ENCODE measurements at regions not wholly inside any gene's neighbourhood (a gene's known extent, or its start where the extent isn't known, plus 50 kb on each side); places are given as distances from the start of the nearest gene placed in this dataset.

DNA sequence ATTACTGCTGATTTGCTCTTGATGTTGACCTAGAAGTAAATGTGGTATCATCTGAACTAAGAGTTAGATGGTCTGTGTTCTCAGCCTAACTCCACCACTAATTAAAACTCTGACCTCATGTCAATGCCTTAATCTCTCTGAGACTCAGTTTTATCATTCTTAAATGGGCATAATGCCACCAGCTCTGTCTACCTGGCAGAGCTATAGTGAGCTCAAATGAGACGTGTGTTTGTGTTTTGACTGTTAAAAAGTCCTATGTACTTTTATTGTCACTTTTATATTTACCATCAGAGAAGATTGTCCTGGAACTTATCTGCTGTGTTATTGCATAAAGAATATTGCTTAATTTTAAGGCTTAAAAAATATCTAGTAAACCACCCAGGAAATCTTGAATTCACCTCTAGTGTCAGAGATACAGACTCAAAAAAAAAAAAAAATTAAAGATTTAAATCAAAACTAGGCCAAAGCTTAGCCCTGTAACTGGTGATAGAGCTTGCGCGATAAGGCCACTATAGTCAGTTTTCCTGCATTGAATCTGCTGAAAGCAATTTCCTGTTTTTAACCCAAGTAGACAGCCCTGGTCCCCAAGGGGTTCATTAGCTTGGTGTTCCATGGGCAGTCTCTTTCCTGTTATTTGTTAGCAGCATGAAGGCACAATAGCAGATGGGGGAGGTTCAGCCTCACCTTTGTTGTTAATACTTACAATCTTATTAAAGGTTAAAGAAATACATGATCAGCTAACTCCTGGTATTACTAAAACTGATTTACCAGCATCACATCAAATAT is 261.8 kb downstream of the ATP23 start:
- Histone ChIP-seq H3K27ac (ENCODE audit: low read length in 2 of 2) (peak overlapping the region in 1 of 2 donors; percentile 73), H3K4me1 (ENCODE audit: control insufficient read depth in 2 of 2, insufficient read depth in 2 of 2, low read length in 2 of 2) (peaks cover 24 to 25% of the 10 kb centered on the region in 2 donors), H3K27me3 (replicated peaks in 1 of 4; ENCODE audit: control extremely low read depth in 1 of 4, control insufficient read depth in 3 of 4, insufficient read depth in 4 of 4, low read length in 3 of 4) (no peaks in the 10 kb centered on the region), H3K79me2 (ENCODE audit: control insufficient read depth, insufficient read depth, low read length) (no peaks in the 10 kb centered on the region), H4K20me1 (ENCODE audit: control insufficient read depth, insufficient read depth, low read length, poor library complexity, severe bottlenecking) (no peaks in the 10 kb centered on the region), H3K36me3 (replicated peaks in 1 of 2; ENCODE audit: control extremely low read depth in 1 of 2, control insufficient read depth in 1 of 2, extremely low read depth in 1 of 2, insufficient read depth in 2 of 2, low read length in 1 of 2) (no peaks in the 10 kb centered on the region), H3K9me3 (ENCODE audit: control extremely low read depth in 1 of 3, control insufficient read depth in 2 of 3, insufficient read depth in 1 of 3, low read length in 2 of 3) (no peaks in the 10 kb centered on the region), H2AFZ (ENCODE audit: insufficient read depth, low read depth, low read length, poor library complexity, severe bottlenecking) (peak overlapping the region; percentile 56), H3K4me3 (ENCODE audit: control extremely low read depth in 1 of 5, extremely low read depth in 1 of 5, insufficient read depth in 1 of 5, low read depth in 2 of 5, low read length in 4 of 5) (peak overlapping the region in 1 of 5 experiments; percentile 18), H3K9ac (ENCODE audit: low read length) (peak overlapping the region; percentile 25), H3K4me2 (replicated peaks; ENCODE audit: low read depth, low read length, poor library complexity, severe bottlenecking) (peak overlapping the region; percentile 57)
- 0% methylated on average over 2 of the region's 3 CpGs for WGBS (ENCODE audit: insufficient coverage)
- CTCF ChIA-PET = interaction anchor here (2.0 kb wide), 1 partner anchor 27 kb away, joined by 6 read pairs; no protein-coding TSS in a partner anchor
- peaks cover 6% of the 10 kb centered on the region for H3K27me3 Mint-ChIP-seq
- POLR2A ChIA-PET = no interaction called here
- peak overlapping the region; percentile 49 for H3K4me3 Mint-ChIP-seq
- intact Hi-C loops (cut with micrococcal nuclease) = no loop called here
- peak overlapping the region; percentile 10 for H3K27ac Mint-ChIP-seq
- no peak for TF ChIP-seq EZH2 (IDR thresholded peaks at IDR 0.05; ENCODE audit: borderline replicate concordance, insufficient read depth, low read depth, low read length, poor library complexity, severe bottlenecking)
- TF ChIP-seq, protein P1, sequence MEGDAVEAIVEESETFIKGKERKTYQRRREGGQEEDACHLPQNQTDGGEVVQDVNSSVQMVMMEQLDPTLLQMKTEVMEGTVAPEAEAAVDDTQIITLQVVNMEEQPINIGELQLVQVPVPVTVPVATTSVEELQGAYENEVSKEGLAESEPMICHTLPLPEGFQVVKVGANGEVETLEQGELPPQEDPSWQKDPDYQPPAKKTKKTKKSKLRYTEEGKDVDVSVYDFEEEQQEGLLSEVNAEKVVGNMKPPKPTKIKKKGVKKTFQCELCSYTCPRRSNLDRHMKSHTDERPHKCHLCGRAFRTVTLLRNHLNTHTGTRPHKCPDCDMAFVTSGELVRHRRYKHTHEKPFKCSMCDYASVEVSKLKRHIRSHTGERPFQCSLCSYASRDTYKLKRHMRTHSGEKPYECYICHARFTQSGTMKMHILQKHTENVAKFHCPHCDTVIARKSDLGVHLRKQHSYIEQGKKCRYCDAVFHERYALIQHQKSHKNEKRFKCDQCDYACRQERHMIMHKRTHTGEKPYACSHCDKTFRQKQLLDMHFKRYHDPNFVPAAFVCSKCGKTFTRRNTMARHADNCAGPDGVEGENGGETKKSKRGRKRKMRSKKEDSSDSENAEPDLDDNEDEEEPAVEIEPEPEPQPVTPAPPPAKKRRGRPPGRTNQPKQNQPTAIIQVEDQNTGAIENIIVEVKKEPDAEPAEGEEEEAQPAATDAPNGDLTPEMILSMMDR (IDR thresholded peaks at IDR 0.05) = no peak
- DNase-seq (peak; percentile 8), ATAC-seq (ENCODE audit: low read depth) (peak; percentile 51)
- peaks cover 39% of the 10 kb centered on the region for H3K4me1 Mint-ChIP-seq
- no peaks in the 10 kb centered on the region for H3K9me3 Mint-ChIP-seq (ENCODE audit: insufficient read depth)

DNA sequence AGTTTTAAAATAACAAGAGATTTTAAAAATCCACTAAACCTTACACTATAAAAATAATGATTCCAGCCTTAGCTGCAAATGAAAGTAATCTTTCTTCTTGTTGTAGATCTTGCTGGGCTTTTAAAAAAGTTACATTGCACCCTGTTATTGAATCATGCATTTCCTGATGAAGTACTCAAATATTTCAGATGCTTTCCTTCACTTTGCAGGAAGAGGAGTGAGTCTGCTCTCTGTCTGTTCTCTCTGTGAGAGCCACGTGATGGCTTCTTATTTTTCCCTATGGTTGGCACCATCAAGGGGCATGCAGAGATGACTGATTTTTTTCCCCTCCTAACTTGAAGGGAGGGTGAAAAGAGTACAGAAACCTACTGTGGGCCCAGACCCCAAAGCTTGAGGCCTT is 262.7 kb downstream of the ATP23 start:
- Histone ChIP-seq H4K20me1 (ENCODE audit: control insufficient read depth, insufficient read depth, low read length, poor library complexity, severe bottlenecking) (no peaks in the 10 kb centered on the region), H3K27ac (ENCODE audit: low read length in 2 of 2) (no peak overlapping the region), H3K79me2 (ENCODE audit: control insufficient read depth, insufficient read depth, low read length) (no peaks in the 10 kb centered on the region), H3K9ac (ENCODE audit: low read length) (peak overlapping the region; percentile 25), H3K36me3 (replicated peaks in 1 of 2; ENCODE audit: control extremely low read depth in 1 of 2, control insufficient read depth in 1 of 2, extremely low read depth in 1 of 2, insufficient read depth in 2 of 2, low read length in 1 of 2) (no peaks in the 10 kb centered on the region), H3K4me1 (ENCODE audit: control insufficient read depth in 2 of 2, insufficient read depth in 2 of 2, low read length in 2 of 2) (peaks cover 24 to 25% of the 10 kb centered on the region in 2 donors), H2AFZ (ENCODE audit: insufficient read depth, low read depth, low read length, poor library complexity, severe bottlenecking) (peak overlapping the region; percentile 29), H3K9me3 (ENCODE audit: control extremely low read depth in 1 of 3, control insufficient read depth in 2 of 3, insufficient read depth in 1 of 3, low read length in 2 of 3) (no peaks in the 10 kb centered on the region), H3K4me2 (replicated peaks; ENCODE audit: low read depth, low read length, poor library complexity, severe bottlenecking) (peak overlapping the region; percentile 57), H3K27me3 (replicated peaks in 1 of 4; ENCODE audit: control extremely low read depth in 1 of 4, control insufficient read depth in 3 of 4, insufficient read depth in 4 of 4, low read length in 3 of 4) (no peaks in the 10 kb centered on the region), H3K4me3 (ENCODE audit: control extremely low read depth in 1 of 5, extremely low read depth in 1 of 5, insufficient read depth in 1 of 5, low read depth in 2 of 5, low read length in 4 of 5) (no peak overlapping the region)
- Mint-ChIP-seq H3K4me1 (peaks cover 39% of the 10 kb centered on the region), H3K9me3 (ENCODE audit: insufficient read depth) (no peaks in the 10 kb centered on the region), H3K4me3 (no peak overlapping the region), H3K27me3 (no peaks in the 10 kb centered on the region), H3K27ac (no peak overlapping the region)
- ChIA-PET CTCF (interaction anchor here (2.0 kb wide), 1 partner anchor 28 kb away, joined by 6 read pairs; no protein-coding TSS in a partner anchor), POLR2A (no interaction called here)
- TF ChIP-seq, protein P1 (IDR thresholded peaks at IDR 0.05) = no peak
- TF ChIP-seq EZH2 (IDR thresholded peaks at IDR 0.05; ENCODE audit: borderline replicate concordance, insufficient read depth, low read depth, low read length, poor library complexity, severe bottlenecking) = no peak
- no peak for DNase-seq
- ATAC-seq (ENCODE audit: low read depth) = no peak
- no CpG with 5 or more reads among the region's 1 CpG for WGBS (ENCODE audit: insufficient coverage)
- intact Hi-C loops (cut with micrococcal nuclease) = no loop called here

Data from B cell (primary cell).